Nephron (organoid): ENCODE measurements at regions not wholly inside any gene's neighbourhood (a gene's known extent, or its start where the extent isn't known, plus 50 kb on each side); places are given as distances from the start of the nearest gene placed in this dataset.

ENCODE experiments used
- H3K27ac Mint-ChIP-seq, 3 experiments: 2 replicates each; pipeline ENCODE4 v1.8.0; 2020; ENCODE audit warnings: mixed read lengths in 3 of 3, mild to moderate bottlenecking in 2 of 3, moderate library complexity in 1 of 3
- H3K27me3 Mint-ChIP-seq: 2 replicates; pipeline ENCODE4 v1.8.0; 2021; ENCODE audit warnings: low read depth, mild to moderate bottlenecking, moderate library complexity, mixed read lengths
- H3K36me3 Mint-ChIP-seq: 2 replicates; pipeline ENCODE4 v1.8.0; 2020; ENCODE audit warnings: low read depth, mixed read lengths
- H3K4me1 Mint-ChIP-seq: 2 replicates; pipeline ENCODE4 v1.8.0; 2020; ENCODE audit warnings: mixed read lengths
- H3K4me3 Mint-ChIP-seq, 3 experiments: 2 replicates each; pipeline ENCODE4 v1.8.0; 2020; ENCODE audit warnings: mild to moderate bottlenecking in 3 of 3, mixed read lengths in 3 of 3, moderate library complexity in 2 of 3
- H3K9me3 Mint-ChIP-seq: 2 replicates; pipeline ENCODE4 v1.8.0; 2020; ENCODE audit warnings: mixed read lengths
- TF ChIP-seq, protein P1 (sequence below), 3 experiments: fragments of 200-600 bp; sonication (generic); IDR thresholded peaks; one replicate each; pipeline ENCODE4 v1.5.0; 2021; ENCODE audit warnings: antibody characterized with exemption in 3 of 3; ENCODE audit not compliant: unreplicated experiment in 3 of 3

DNA sequence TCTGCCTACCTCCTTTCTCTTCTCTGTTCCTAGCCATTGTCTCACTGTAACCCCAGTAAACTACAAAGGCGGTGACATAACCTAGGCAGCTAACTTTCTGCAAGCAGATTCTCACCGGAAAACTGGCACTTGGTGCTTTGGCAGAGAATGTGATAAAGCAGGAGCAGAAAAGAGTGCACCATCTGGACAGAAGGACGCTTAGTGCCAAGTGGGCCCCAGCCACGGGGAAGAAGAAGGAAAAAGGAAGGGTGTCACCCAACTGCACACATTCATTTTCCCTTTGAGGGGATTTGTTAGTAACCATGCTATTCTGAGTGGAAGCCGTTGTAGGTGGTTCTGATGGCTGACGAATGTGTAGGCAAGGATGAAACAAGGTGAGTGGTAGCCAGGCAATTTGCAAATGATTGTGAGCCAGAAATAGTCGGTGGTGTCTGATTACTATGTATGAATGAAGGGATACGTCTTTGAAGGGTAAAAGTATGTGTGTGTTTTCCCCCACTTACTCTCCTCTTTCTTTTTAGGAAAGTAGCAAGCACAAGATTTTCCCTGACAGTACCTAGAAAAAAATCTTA lies 148.3 kb upstream of the STXBP5 start:
- H3K27ac Mint-ChIP-seq: no peak overlapping the region
- H3K27me3 Mint-ChIP-seq: peaks cover 7% of the 10 kb centered on the region
- no peak overlapping the region for H3K4me3 Mint-ChIP-seq
- no peaks in the 10 kb centered on the region for H3K36me3 Mint-ChIP-seq
- H3K9me3 Mint-ChIP-seq: no peaks in the 10 kb centered on the region
- no peaks in the 10 kb centered on the region for H3K4me1 Mint-ChIP-seq
- TF ChIP-seq, protein P1, sequence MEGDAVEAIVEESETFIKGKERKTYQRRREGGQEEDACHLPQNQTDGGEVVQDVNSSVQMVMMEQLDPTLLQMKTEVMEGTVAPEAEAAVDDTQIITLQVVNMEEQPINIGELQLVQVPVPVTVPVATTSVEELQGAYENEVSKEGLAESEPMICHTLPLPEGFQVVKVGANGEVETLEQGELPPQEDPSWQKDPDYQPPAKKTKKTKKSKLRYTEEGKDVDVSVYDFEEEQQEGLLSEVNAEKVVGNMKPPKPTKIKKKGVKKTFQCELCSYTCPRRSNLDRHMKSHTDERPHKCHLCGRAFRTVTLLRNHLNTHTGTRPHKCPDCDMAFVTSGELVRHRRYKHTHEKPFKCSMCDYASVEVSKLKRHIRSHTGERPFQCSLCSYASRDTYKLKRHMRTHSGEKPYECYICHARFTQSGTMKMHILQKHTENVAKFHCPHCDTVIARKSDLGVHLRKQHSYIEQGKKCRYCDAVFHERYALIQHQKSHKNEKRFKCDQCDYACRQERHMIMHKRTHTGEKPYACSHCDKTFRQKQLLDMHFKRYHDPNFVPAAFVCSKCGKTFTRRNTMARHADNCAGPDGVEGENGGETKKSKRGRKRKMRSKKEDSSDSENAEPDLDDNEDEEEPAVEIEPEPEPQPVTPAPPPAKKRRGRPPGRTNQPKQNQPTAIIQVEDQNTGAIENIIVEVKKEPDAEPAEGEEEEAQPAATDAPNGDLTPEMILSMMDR (IDR thresholded peaks at IDR 0.05; ENCODE audit: unreplicated experiment in 3 of 3): no peak

DNA sequence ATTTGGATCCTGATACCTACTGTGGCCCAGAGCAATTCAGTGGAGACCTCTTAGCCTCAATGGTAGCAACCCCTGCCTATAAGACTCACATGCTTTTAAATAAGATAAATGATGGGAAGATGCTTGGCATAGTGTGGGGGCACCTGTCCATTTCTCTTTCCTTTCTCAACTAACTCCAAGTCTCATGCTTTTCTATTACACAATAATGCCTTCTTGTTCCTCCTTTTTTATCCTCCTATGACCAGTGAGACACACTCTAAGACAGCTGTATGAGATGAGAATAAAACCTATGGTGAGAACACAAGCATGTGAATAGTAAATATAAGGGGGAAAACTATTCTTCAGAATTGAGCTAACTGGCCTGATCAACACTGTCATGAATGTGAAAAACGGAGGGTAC lies 147.0 kb upstream of the STXBP5 start:
- H3K4me3 Mint-ChIP-seq: no peak overlapping the region
- H3K9me3 Mint-ChIP-seq: no peaks in the 10 kb centered on the region
- TF ChIP-seq, protein P1 (IDR thresholded peaks at IDR 0.05; ENCODE audit: unreplicated experiment in 3 of 3): no peak
- H3K27me3 Mint-ChIP-seq: peaks cover 7% of the 10 kb centered on the region
- no peak overlapping the region for H3K27ac Mint-ChIP-seq
- no peaks in the 10 kb centered on the region for H3K4me1 Mint-ChIP-seq
- H3K36me3 Mint-ChIP-seq: no peaks in the 10 kb centered on the region

DNA sequence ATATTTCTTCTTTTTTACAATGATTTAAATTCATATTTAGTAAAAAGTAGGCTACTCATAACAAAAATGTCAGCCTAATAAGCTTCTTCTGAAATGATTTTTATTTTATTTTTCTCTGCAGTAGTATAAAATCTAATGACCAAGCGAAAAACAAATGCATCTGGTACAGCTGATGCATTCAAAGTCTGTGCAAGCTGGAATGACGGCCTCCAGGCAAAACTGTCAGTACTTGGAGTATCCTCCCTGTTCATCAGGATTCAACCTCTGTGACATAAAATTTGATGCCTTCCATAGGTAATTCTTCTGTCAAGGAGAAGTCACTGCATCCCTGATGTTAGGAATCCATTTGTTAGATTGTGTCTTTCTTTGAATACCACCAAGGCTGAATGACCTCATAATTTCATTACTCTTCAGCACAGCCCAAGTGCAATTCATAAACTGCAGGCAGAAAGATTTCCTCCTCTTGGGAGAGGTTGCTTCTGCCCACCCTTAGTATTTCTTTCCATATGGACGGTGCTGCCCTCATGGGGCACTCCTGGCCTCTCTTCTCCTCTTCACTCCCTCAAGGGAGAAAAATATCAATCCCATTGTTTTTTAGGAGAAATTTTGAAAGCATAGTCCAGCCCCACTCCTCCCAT lies 146.4 kb upstream of the STXBP5 start:
- TF ChIP-seq, protein P1 (IDR thresholded peaks at IDR 0.05; ENCODE audit: unreplicated experiment in 3 of 3): no peak
- Mint-ChIP-seq H3K9me3 (no peaks in the 10 kb centered on the region), H3K4me3 (no peak overlapping the region)

DNA sequence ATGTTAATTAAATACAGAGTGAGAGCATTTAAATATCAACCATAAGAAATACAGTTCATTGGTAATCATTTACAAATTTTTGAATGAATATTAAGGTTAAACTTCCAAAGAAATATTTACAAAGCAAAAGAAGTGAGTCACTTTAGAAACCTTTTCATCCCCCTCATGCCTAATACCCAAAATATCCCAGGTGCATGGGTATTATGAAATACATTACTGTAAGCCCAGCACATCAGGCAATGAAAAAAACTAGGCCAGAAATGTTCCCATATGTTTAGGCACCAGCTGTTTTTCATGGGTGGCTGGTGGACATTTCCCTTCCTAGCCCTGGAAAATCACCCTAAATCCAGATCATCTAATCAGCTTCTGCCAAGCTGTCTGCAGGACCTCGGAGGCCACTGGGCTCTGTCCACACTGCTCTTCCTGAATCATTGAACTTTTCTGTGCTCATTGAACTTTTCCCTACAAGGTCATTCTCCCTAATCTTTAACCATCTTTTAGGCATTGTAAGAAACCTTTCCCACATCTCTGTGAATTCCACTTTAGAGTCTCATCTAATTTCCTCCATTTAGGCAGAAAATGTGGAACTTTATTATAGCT lies 145.3 kb upstream of the STXBP5 start:
- H3K27me3 Mint-ChIP-seq: peaks cover 7% of the 10 kb centered on the region
- no peak overlapping the region for H3K27ac Mint-ChIP-seq
- H3K4me1 Mint-ChIP-seq: no peaks in the 10 kb centered on the region
- H3K4me3 Mint-ChIP-seq: no peak overlapping the region
- H3K36me3 Mint-ChIP-seq: no peaks in the 10 kb centered on the region
- TF ChIP-seq, protein P1 (IDR thresholded peaks at IDR 0.05; ENCODE audit: unreplicated experiment in 3 of 3): no peak
- H3K9me3 Mint-ChIP-seq: no peaks in the 10 kb centered on the region

More for the DNA sequence above, 146.4 kb upstream of the STXBP5 start:
- Mint-ChIP-seq H3K27me3 (peaks cover 7% of the 10 kb centered on the region), H3K36me3 (no peaks in the 10 kb centered on the region), H3K27ac (no peak overlapping the region), H3K4me1 (no peaks in the 10 kb centered on the region)

DNA sequence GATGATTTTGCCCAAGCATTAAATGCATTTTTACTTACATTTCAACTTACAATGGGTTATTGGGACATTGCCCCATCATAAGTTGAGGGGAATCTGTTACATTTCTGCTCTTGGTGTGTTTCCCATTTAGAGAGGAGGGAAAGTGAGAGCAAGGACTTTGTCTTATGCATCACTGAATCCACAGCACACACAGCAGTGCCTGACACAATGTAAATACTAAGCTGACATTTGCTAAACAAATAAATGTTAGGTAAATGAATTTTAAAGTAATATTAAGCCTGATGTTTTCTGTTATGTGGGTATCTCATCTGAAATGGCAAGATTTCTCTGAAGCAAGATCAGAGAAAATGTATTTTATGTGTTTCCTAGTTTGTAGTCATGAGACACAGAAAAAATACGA lies 143.6 kb upstream of the STXBP5 start:
- TF ChIP-seq, protein P1 (IDR thresholded peaks at IDR 0.05; ENCODE audit: unreplicated experiment in 3 of 3): no peak
- Mint-ChIP-seq H3K4me1 (no peaks in the 10 kb centered on the region), H3K9me3 (peaks cover 5% of the 10 kb centered on the region)

More for the DNA sequence above, 143.6 kb upstream of the STXBP5 start:
- H3K4me3 Mint-ChIP-seq: no peak overlapping the region
- H3K27me3 Mint-ChIP-seq: peaks cover 3% of the 10 kb centered on the region
- no peak overlapping the region for H3K27ac Mint-ChIP-seq
- H3K36me3 Mint-ChIP-seq: no peaks in the 10 kb centered on the region
